HFFc6 (cell line): ENCODE measurements at regions not wholly inside any gene's neighbourhood (a gene's known extent, or its start where the extent isn't known, plus 50 kb on each side); places are given as distances from the start of the nearest gene placed in this dataset.

Experiments
- DNase-seq: peaks from one replicate; pipeline ENCODE4 v3.0.0-alpha.2; 2018
- H3K27ac Mint-ChIP-seq: 2 replicates; pipeline ENCODE4 v1.8.0; 2020; ENCODE audit warnings: mild to moderate bottlenecking, mixed read lengths
- H3K27me3 Mint-ChIP-seq: 2 replicates; pipeline ENCODE4 v1.8.0; 2021; ENCODE audit warnings: mild to moderate bottlenecking, moderate library complexity, mixed read lengths; ENCODE audit not compliant: insufficient read depth
- H3K36me3 Mint-ChIP-seq: 2 replicates; pipeline ENCODE4 v1.8.0; 2021; ENCODE audit warnings: low read depth, mixed read lengths
- H3K4me1 Mint-ChIP-seq: 2 replicates; pipeline ENCODE4 v1.8.0; 2020; ENCODE audit warnings: low read depth, mixed read lengths
- H3K4me3 Mint-ChIP-seq: 2 replicates; pipeline ENCODE4 v1.8.0; 2020; ENCODE audit warnings: mild to moderate bottlenecking, moderate library complexity, mixed read lengths
- H3K9me3 Mint-ChIP-seq: 2 replicates; pipeline ENCODE4 v1.8.0; 2020; ENCODE audit warnings: mild to moderate bottlenecking, mixed read lengths
- CTCF ChIP-seq: fragments of 200-600 bp; sonication (generic); IDR thresholded peaks from 2 replicates; pipeline ENCODE4 v1.5.0; 2021; ENCODE audit warnings: antibody characterized with exemption, mild to moderate bottlenecking

DNA sequence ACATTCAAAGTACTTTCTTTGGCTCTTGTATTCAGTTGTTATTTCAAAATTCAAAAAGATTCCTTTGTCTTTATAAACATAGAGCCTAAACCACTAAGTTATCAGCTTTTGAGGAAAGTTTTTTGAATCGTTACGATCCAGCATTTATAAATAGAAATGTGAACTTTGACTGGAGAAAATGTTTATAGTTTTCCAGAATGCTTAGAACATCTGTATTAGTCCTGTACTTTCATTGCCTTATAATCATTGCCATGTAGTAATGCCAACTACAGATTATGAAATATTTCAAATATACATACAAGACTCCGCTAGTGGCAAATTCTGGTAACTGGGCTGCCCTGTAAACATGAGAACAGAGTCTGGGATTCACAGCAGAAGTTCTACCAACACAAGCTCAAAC, 191.3 kb upstream of the PRKCQ start:
- no peak for DNase-seq
- Mint-ChIP-seq H3K27me3 (no peaks in the 10 kb centered on the region), H3K36me3 (no peaks in the 10 kb centered on the region; the same call in 1 of the 2 replicates), H3K9me3 (peaks cover 6% of the 10 kb centered on the region), H3K4me1 (peaks cover 12% of the 10 kb centered on the region), H3K27ac (no peak overlapping the region), H3K4me3 (no peak overlapping the region)
- no peak for TF ChIP-seq CTCF

DNA sequence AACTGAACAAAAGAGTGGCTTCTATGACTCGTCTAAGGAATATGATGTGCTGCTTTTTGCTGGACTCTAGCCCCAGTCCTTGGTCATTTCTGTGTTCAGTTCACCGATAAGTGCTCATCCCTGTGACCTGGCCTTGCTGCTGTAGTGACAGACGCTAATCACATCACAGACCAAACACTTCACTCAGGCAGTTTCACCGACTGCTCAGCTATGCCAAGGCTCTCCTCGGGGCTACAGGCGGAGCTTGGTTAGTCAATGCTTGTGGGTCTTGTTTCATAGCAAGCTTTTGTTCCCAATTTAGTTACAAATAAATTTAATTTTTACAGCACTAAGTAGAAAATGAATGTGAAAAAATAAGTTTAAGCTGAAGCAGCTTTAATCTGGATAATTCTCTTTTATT, 190.8 kb upstream of the PRKCQ start:
- H3K9me3 Mint-ChIP-seq: peaks cover 6% of the 10 kb centered on the region
- no peak for TF ChIP-seq CTCF
- peak overlapping the region; percentile 46; the same call in 1 of the 2 replicates for H3K27ac Mint-ChIP-seq
- peak overlapping the region; percentile 45; the same call in 1 of the 2 replicates for H3K4me3 Mint-ChIP-seq
- H3K36me3 Mint-ChIP-seq: no peaks in the 10 kb centered on the region; the same call in 1 of the 2 replicates
- no peak for DNase-seq
- H3K4me1 Mint-ChIP-seq: peaks cover 12% of the 10 kb centered on the region
- no peaks in the 10 kb centered on the region for H3K27me3 Mint-ChIP-seq

DNA sequence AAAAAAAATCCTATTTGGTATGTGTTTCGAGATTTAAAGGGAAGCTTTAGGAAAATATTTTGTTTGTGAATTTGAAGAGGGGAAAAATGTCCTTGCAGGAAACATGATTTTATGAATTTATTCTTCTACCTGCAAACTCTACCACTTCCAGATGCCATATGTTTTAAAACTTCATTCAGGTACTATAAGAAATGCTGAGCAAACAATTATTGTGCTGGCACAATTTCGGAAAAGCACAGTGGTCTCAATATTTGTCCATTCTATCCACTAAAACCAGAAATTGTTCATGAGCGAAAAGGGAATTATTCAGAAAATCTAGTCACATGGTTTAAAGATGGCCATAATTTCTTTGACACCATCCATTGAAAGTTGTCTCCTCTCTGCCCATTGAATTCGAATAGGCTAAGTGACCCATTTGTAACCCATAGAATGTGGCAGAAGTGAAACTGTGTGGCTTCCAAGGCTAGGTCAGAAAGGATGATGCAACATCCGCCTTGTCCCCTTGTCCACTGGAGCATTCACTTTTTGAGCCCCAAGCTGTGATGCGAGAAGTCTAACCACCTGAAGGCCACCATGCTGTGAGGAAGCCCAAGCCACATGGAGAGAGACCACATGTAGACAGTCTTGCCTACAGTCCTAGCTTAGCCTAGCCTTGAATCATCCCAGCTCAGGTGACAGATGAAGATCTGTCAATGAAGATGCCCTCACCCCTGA, 189.8 kb upstream of the PRKCQ start:
- no peak for DNase-seq
- H3K9me3 Mint-ChIP-seq: peaks cover 6% of the 10 kb centered on the region
- H3K27ac Mint-ChIP-seq: no peak overlapping the region
- peaks cover 12% of the 10 kb centered on the region for H3K4me1 Mint-ChIP-seq
- no peaks in the 10 kb centered on the region for H3K27me3 Mint-ChIP-seq
- no peak overlapping the region for H3K4me3 Mint-ChIP-seq
- no peak for TF ChIP-seq CTCF
- no peaks in the 10 kb centered on the region; the same call in 1 of the 2 replicates for H3K36me3 Mint-ChIP-seq

DNA sequence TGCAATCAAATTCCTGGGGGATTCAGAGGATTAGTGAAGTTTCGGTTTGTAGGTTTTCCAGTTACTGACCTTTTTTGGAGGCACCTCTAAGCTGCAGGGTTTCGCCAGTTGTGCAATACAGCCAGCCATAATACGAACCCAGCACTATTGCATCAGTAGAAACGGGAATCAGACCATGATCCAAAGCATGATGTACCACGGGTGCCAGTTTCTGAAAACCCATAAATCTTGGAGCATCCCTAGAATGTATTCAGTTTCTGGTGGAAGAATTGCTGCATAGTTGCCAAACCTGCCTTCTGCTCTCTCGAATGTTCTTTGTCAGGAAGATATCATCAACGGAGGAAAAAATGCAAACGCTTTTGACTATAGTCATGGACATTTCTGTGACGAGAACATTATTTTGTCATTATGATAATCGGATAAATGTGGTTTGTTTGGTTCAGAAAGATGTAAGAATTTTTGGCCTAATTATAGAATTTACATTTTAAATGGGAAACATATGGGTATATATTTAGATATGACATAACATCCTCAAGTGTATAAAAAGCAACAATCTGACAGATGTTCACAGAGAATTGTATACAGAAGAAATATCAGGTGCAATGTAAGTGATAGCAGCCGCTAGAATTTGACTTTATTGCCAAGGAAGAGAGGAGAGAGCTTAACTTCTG, 186.2 kb upstream of the PRKCQ start:
- H3K4me1 Mint-ChIP-seq: peaks cover 12% of the 10 kb centered on the region
- H3K36me3 Mint-ChIP-seq: no peaks in the 10 kb centered on the region; the same call in 1 of the 2 replicates
- peak overlapping the region; percentile 79 for H3K4me3 Mint-ChIP-seq
- H3K9me3 Mint-ChIP-seq: peaks cover 10% of the 10 kb centered on the region
- no peak for TF ChIP-seq CTCF
- H3K27ac Mint-ChIP-seq: peak overlapping the region; percentile 81
- DNase-seq: peak; percentile 44
- H3K27me3 Mint-ChIP-seq: peaks cover 2% of the 10 kb centered on the region

- Mint-ChIP-seq H3K4me3 (no peak overlapping the region), H3K36me3 (0 out of 2 replicates have a peak, but pooled peaks cover 6% of the 10 kb centered on the region), H3K27me3 (peaks cover 15% of the 10 kb centered on the region), H3K9me3 (peaks cover 4% of the 10 kb centered on the region; the same call in 1 of the 2 replicates), H3K4me1 (no peaks in the 10 kb centered on the region), H3K27ac (no peak overlapping the region)
- no peak for DNase-seq
- no peak for TF ChIP-seq CTCF
Observed at GRCh38 chr10:6763423-6763822, 183.3 kb upstream of the PRKCQ start.
